ENCODE measurements at regions not wholly inside any gene's neighbourhood (a gene's known extent, or its start where the extent isn't known, plus 50 kb on each side); places are given as distances from the start of the nearest gene placed in this dataset.

DNA sequence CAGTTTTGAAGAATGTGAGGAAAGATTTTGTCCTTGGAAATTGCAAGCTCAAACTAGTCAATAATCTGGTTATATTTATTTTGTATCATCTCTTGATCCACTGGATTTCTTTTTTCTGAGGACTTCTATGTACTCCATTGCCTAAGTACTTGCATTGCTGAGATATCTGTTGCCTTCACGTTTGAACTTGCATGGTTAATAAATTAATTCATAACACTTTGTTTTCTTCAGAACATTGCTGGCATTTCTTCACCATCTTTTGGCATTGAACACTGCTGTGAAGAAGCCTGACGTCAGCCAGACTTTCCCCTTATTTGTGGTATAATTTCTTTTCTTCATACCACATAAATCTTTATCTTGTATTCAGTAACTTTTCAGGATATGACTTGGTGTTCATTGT, 246.0 kb upstream of the KIF2A start:
- H3K9me3 Mint-ChIP-seq = no peaks in the 10 kb centered on the region
- H3K27me3 Mint-ChIP-seq (ENCODE audit: insufficient read depth) = no peaks in the 10 kb centered on the region
- Histone ChIP-seq H3K27ac (ENCODE audit: low read depth, low read length) (no peak overlapping the region), H3K36me3 (ENCODE audit: control insufficient read depth, insufficient read depth, low read length) (no peaks in the 10 kb centered on the region), H3K4me3 (ENCODE audit: low read length) (no peak overlapping the region), H3K9ac (ENCODE audit: extremely low read depth, low read length, poor library complexity, severe bottlenecking) (no peak overlapping the region), H3K4me1 (ENCODE audit: control insufficient read depth, insufficient read depth, low read length) (no peaks in the 10 kb centered on the region), H3K27me3 (ENCODE audit: control insufficient read depth, insufficient read depth, low read length, poor library complexity, severe bottlenecking) (no peaks in the 10 kb centered on the region), H3K9me3 (ENCODE audit: control insufficient read depth, low read length) (no peaks in the 10 kb centered on the region)
- DNase-seq = no peak
- 94% methylated on average over 2 of the region's 2 CpGs; no CpG with 5 or more reads in 1 of the 2 experiments for WGBS, 2 experiments (ENCODE audit: insufficient coverage in 1 of 2, insufficient read length in 1 of 2)
- no peaks in the 10 kb centered on the region for H3K4me1 Mint-ChIP-seq
- TF ChIP-seq, protein P1, sequence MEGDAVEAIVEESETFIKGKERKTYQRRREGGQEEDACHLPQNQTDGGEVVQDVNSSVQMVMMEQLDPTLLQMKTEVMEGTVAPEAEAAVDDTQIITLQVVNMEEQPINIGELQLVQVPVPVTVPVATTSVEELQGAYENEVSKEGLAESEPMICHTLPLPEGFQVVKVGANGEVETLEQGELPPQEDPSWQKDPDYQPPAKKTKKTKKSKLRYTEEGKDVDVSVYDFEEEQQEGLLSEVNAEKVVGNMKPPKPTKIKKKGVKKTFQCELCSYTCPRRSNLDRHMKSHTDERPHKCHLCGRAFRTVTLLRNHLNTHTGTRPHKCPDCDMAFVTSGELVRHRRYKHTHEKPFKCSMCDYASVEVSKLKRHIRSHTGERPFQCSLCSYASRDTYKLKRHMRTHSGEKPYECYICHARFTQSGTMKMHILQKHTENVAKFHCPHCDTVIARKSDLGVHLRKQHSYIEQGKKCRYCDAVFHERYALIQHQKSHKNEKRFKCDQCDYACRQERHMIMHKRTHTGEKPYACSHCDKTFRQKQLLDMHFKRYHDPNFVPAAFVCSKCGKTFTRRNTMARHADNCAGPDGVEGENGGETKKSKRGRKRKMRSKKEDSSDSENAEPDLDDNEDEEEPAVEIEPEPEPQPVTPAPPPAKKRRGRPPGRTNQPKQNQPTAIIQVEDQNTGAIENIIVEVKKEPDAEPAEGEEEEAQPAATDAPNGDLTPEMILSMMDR (conservative IDR thresholded peaks at IDR 0.05) = no peak
- no peaks in the 10 kb centered on the region for H3K36me3 Mint-ChIP-seq (ENCODE audit: low read depth)
- no peak overlapping the region for H3K27ac Mint-ChIP-seq
- H3K4me3 Mint-ChIP-seq = no peak overlapping the region

DNA sequence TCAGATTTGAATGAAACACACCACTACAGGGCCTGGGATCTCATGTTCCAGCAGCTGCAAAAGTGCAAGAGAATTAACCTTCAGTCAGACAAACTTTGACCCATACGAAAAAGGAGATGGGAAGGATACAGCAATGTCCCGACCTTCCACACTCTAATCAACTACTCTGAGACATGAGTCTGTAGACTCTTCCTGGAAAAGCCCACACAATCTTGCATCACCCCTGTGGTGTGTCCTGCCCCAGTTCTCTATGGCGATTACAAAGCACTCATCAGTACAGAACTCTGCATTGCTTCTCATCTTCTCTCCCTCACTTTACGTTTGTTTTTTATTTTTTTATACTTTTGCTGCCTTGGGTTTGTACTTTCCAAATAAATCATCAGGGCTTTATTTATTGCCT, 241.0 kb upstream of the KIF2A start:
- Mint-ChIP-seq H3K27me3 (ENCODE audit: insufficient read depth) (no peaks in the 10 kb centered on the region), H3K4me3 (no peak overlapping the region), H3K9me3 (no peaks in the 10 kb centered on the region), H3K27ac (no peak overlapping the region), H3K36me3 (ENCODE audit: low read depth) (no peaks in the 10 kb centered on the region), H3K4me1 (peaks cover 6% of the 10 kb centered on the region)
- WGBS, 2 experiments (ENCODE audit: insufficient coverage in 1 of 2, insufficient read length in 1 of 2) = 84 to 89% methylated on average over 4 of the region's 4 CpGs
- no peak for DNase-seq
- no peaks in the 10 kb centered on the region for H3K36me3 ChIP-seq (ENCODE audit: control insufficient read depth, insufficient read depth, low read length)
- no peaks in the 10 kb centered on the region for H3K4me1 ChIP-seq (ENCODE audit: control insufficient read depth, insufficient read depth, low read length)
- no peak overlapping the region for H3K4me3 ChIP-seq (ENCODE audit: low read length)
- H3K9me3 ChIP-seq (ENCODE audit: control insufficient read depth, low read length) = no peaks in the 10 kb centered on the region
- TF ChIP-seq, protein P1 (conservative IDR thresholded peaks at IDR 0.05) = no peak
- H3K27ac ChIP-seq (ENCODE audit: low read depth, low read length) = no peak overlapping the region
- no peaks in the 10 kb centered on the region for H3K27me3 ChIP-seq (ENCODE audit: control insufficient read depth, insufficient read depth, low read length, poor library complexity, severe bottlenecking)
- H3K9ac ChIP-seq (ENCODE audit: extremely low read depth, low read length, poor library complexity, severe bottlenecking) = no peak overlapping the region

DNA sequence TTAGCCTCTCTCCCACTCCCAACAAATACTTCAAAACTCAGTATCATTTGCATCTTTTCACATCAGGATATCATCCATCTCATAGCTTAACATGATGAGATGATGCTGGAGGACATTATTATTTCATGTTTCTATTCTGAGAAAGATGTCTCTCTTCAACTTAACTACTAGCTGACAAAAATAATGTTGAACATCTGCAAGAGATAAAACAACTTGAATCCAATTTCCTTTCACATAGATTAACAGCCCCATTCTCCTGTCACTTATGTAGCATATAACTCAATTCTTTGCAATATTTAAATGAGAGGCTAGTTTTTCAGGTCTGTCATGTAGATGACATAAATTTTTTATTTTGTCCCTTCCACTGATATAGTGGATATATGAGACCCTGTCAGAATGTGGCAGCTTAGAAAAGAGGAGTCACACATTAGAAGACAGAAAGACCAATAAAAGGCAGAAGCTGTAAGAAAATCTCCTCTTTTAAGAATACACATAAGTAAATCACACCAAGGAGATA, 239.2 kb upstream of the KIF2A start:
- DNase-seq = no peak
- Mint-ChIP-seq H3K36me3 (ENCODE audit: low read depth) (no peaks in the 10 kb centered on the region), H3K4me1 (peaks cover 6% of the 10 kb centered on the region), H3K9me3 (no peaks in the 10 kb centered on the region), H3K27me3 (ENCODE audit: insufficient read depth) (no peaks in the 10 kb centered on the region), H3K27ac (no peak overlapping the region), H3K4me3 (no peak overlapping the region)
- no peak overlapping the region for H3K9ac ChIP-seq (ENCODE audit: extremely low read depth, low read length, poor library complexity, severe bottlenecking)
- no peaks in the 10 kb centered on the region for H3K36me3 ChIP-seq (ENCODE audit: control insufficient read depth, insufficient read depth, low read length)
- TF ChIP-seq, protein P1 (conservative IDR thresholded peaks at IDR 0.05) = no peak
- H3K4me3 ChIP-seq (ENCODE audit: low read length) = no peak overlapping the region
- H3K27me3 ChIP-seq (ENCODE audit: control insufficient read depth, insufficient read depth, low read length, poor library complexity, severe bottlenecking) = no peaks in the 10 kb centered on the region
- H3K4me1 ChIP-seq (ENCODE audit: control insufficient read depth, insufficient read depth, low read length) = no peaks in the 10 kb centered on the region
- H3K9me3 ChIP-seq (ENCODE audit: control insufficient read depth, low read length) = no peaks in the 10 kb centered on the region
- no peak overlapping the region for H3K27ac ChIP-seq (ENCODE audit: low read depth, low read length)
